ENCODE measurements at regions not wholly inside any gene's neighbourhood (a gene's known extent, or its start where the extent isn't known, plus 50 kb on each side); places are given as distances from the start of the nearest gene placed in this dataset.

- Histone ChIP-seq H3K27ac (ENCODE audit: low read length) (no peak overlapping the region), H3K4me1 (ENCODE audit: control insufficient read depth, insufficient read depth, low read length) (no peaks in the 10 kb centered on the region), H3K4me3 (ENCODE audit: low read depth in 2 of 2, low read length in 2 of 2) (no peak overlapping the region), H3K27me3 (ENCODE audit: control insufficient read depth, insufficient read depth, low read length) (no peaks in the 10 kb centered on the region), H3K9me3 (ENCODE audit: control insufficient read depth, insufficient read depth, low read depth, low read length) (no peaks in the 10 kb centered on the region), H3K36me3 (ENCODE audit: control insufficient read depth, insufficient read depth, low read length) (no peaks in the 10 kb centered on the region)
- no peak for ATAC-seq
- DNase-seq (ENCODE audit: low read depth, low spot score): no peak
- in situ Hi-C loops (cut with HindIII; ENCODE audit: low pct_unique_long_range_greater_than_20kb, low sequenced_read_pairs) (no loop called here), intact Hi-C loops (cut with micrococcal nuclease; ENCODE audit: unreplicated experiment) (no loop called here)
- ChIA-PET CTCF (no interaction called here), POLR2A (no interaction called here)
- BruUV-seq (replicated peaks): no TSS peak
- TF ChIP-seq REST (IDR thresholded peaks at IDR 0.05; ENCODE audit: insufficient read depth in 1 of 2, low read depth in 2 of 2, low read length in 1 of 2): no peak
- TF ChIP-seq SIN3A (IDR thresholded peaks at IDR 0.05; ENCODE audit: borderline replicate concordance, insufficient read depth, low read depth, low read length): no peak
- no peak for TF ChIP-seq POLR2AphosphoS5 (IDR thresholded peaks at IDR 0.05; ENCODE audit: low read depth, low read length)
- no peak for TF ChIP-seq CTCF (IDR thresholded peaks at IDR 0.05)
- no peak for TF ChIP-seq TCF7L2 (IDR thresholded peaks at IDR 0.05; ENCODE audit: low read depth, low read length)
These were observed 1476.7 kb upstream of the CDH8 start for GRCh38 chr16:63512910-63513309.

GRCh38 chr16:63497408-63497807 lies 1461.2 kb upstream of the CDH8 start:
- ChIA-PET POLR2A (no interaction called here), CTCF (no interaction called here)
- H3K36me3 ChIP-seq (ENCODE audit: control insufficient read depth, insufficient read depth, low read length): no peaks in the 10 kb centered on the region
- TF ChIP-seq POLR2AphosphoS5 (IDR thresholded peaks at IDR 0.05; ENCODE audit: low read depth, low read length): no peak
- no peak for TF ChIP-seq CTCF (IDR thresholded peaks at IDR 0.05)
- TF ChIP-seq SIN3A (IDR thresholded peaks at IDR 0.05; ENCODE audit: borderline replicate concordance, insufficient read depth, low read depth, low read length): no peak
- no peak for TF ChIP-seq REST (IDR thresholded peaks at IDR 0.05; ENCODE audit: insufficient read depth in 1 of 2, low read depth in 2 of 2, low read length in 1 of 2)
- no peak for TF ChIP-seq TCF7L2 (IDR thresholded peaks at IDR 0.05; ENCODE audit: low read depth, low read length)
- DNase-seq (ENCODE audit: low read depth, low spot score) (no peak), ATAC-seq (no peak)
- no peaks in the 10 kb centered on the region for H3K4me1 ChIP-seq (ENCODE audit: control insufficient read depth, insufficient read depth, low read length)
- H3K4me3 ChIP-seq (ENCODE audit: low read depth in 2 of 2, low read length in 2 of 2): no peak overlapping the region
- no TSS peak for BruUV-seq (replicated peaks)
- intact Hi-C loops (cut with micrococcal nuclease; ENCODE audit: unreplicated experiment) (no loop called here), in situ Hi-C loops (cut with HindIII; ENCODE audit: low pct_unique_long_range_greater_than_20kb, low sequenced_read_pairs) (no loop called here)
- H3K27ac ChIP-seq (ENCODE audit: low read length): no peak overlapping the region
- no peaks in the 10 kb centered on the region for H3K27me3 ChIP-seq (ENCODE audit: control insufficient read depth, insufficient read depth, low read length)
- H3K9me3 ChIP-seq (ENCODE audit: control insufficient read depth, insufficient read depth, low read depth, low read length): no peaks in the 10 kb centered on the region
